Sigmoid colon (tissue), 6 donors: ENCODE measurements at regions not wholly inside any gene's neighbourhood (a gene's known extent, or its start where the extent isn't known, plus 50 kb on each side); places are given as distances from the start of the nearest gene placed in this dataset.

Experiments used
- DNase-seq: peaks from one replicate; pipeline ENCODE4 v3.0.0-alpha.2; 2019
- H3K27ac ChIP-seq, 4 donors: fragments of 200-600 bp; sonication (generic); one replicate each; pipeline ENCODE4 v1.5.1; 2016 to 2019; ENCODE audit warnings: mild to moderate bottlenecking in 1 of 4
- H3K27me3 ChIP-seq, 3 donors: fragments of 200-600 bp; sonication (generic); one replicate each; pipeline ENCODE4 v1.5.1; 2019; ENCODE audit warnings: mild to moderate bottlenecking in 1 of 3
- H3K36me3 ChIP-seq, 4 donors: fragments of 200-600 bp; sonication (generic); one replicate each; pipeline ENCODE4 v1.5.1; 2016 to 2019
- H3K4me1 ChIP-seq, 4 donors: fragments of 200-600 bp; sonication (generic); one replicate each; pipeline ENCODE4 v1.5.1; 2017 to 2019
- H3K4me3 ChIP-seq, 4 donors: fragments of 200-600 bp; sonication (generic); one replicate each; pipeline ENCODE4 v1.5.1; 2017 to 2019; ENCODE audit warnings: mild to moderate bottlenecking in 2 of 4, moderate library complexity in 1 of 4
- H3K9me3 ChIP-seq, 4 donors: fragments of 200-600 bp in 3 of 4; sonication (generic) in 3 of 4; one replicate each; pipeline versions ENCODE4 v1.5.1 to v1.6.1; 2013 to 2019
- CTCF ChIP-seq, 4 experiments: fragments of 450-650 bp in 3 of 4; fragments of 200-600 bp in 1 of 4; IDR thresholded peaks; one replicate each; pipeline ENCODE4 v1.5.1; 2016 to 2019; ENCODE audit warnings: antibody characterized with exemption in 4 of 4, mild to moderate bottlenecking in 3 of 4, moderate library complexity in 2 of 4
- EP300 ChIP-seq, 4 donors: sonication (generic); formaldehyde crosslinking; IDR thresholded peaks; one replicate each; pipeline ENCODE4 v1.6.1; 2017; ENCODE audit warnings: antibody characterized with exemption in 4 of 4
- POLR2A ChIP-seq, 2 donors: fragments of 450-650 bp; IDR thresholded peaks; one replicate each; pipeline ENCODE4 v1.6.1; 2016; ENCODE audit warnings: antibody characterized with exemption in 2 of 2, mild to moderate bottlenecking in 2 of 2, moderate library complexity in 2 of 2
- POLR2AphosphoS5 ChIP-seq, 4 donors: sonication (generic); formaldehyde crosslinking; IDR thresholded peaks; one replicate each; pipeline ENCODE4 v1.6.1; 2017; ENCODE audit warnings: antibody characterized with exemption in 4 of 4
- WGBS, 2 donors: extraction: QIAGEN DNeasy Blood & Tissue Kit; methylation state at CpG; one replicate each; pipeline ENCODE4 v1.1.7; 2013; 5-methylcytosine and 5-hydroxymethylcytosine counted together
- intact Hi-C: fragments of 100-400 bp; cut with DNase I; formaldehyde crosslinking; loops from one replicate; pipeline ENCODE4 v1.15.1; 2023
- donor health status: healthy with polysubstance abuse.
- donor health status: healthy.

GRCh38 chr6:41451515-41452163 is 94.5 kb upstream of the FOXP4 start:
- peak; percentile 90 for DNase-seq
- H3K4me3 ChIP-seq, result no peak overlapping the region
- H3K36me3 ChIP-seq, result no peaks in the 10 kb centered on the region
- no peaks in the 10 kb centered on the region for H3K27me3 ChIP-seq
- H3K4me1 ChIP-seq, result peaks cover 0 to 61% (median 52%) of the 10 kb centered on the region in 4 donors
- 76 to 85% methylated on average over 22 of the region's 22 CpGs for WGBS, 2 donors
- intact Hi-C loops, result loop anchor here (2.0 to 5.0 kb wide), 2 partner anchors 53 to 96 kb away; partner anchors contain the start of gene FOXP4
- TF ChIP-seq CTCF (IDR thresholded peaks at IDR 0.05) (no peak), POLR2A (IDR thresholded peaks at IDR 0.05) (no peak), EP300 (IDR thresholded peaks at IDR 0.05) (peak in 3 of 4 donors; percentile 21 to 78 (median 72)), POLR2AphosphoS5 (IDR thresholded peaks at IDR 0.05) (peak in 3 of 4 donors; percentile 63 to 80 (median 77))
- H3K9me3 ChIP-seq, result no peaks in the 10 kb centered on the region
- H3K27ac ChIP-seq, result peak overlapping the region; percentile 72 to 90 (median 82)

GRCh38 chr6:41452763-41453162 is 93.4 kb upstream of the FOXP4 start:
- Histone ChIP-seq H3K27ac (peak overlapping the region in 2 of 4 donors; percentile 82 to 90), H3K36me3 (no peaks in the 10 kb centered on the region), H3K4me3 (no peak overlapping the region), H3K27me3 (no peaks in the 10 kb centered on the region), H3K4me1 (peaks cover 0 to 67% (median 58%) of the 10 kb centered on the region in 4 donors), H3K9me3 (no peaks in the 10 kb centered on the region)
- WGBS, 2 donors, result 93% methylated on average over 4 of the region's 4 CpGs
- DNase-seq, result no peak
- TF ChIP-seq CTCF (IDR thresholded peaks at IDR 0.05) (no peak), POLR2A (IDR thresholded peaks at IDR 0.05) (no peak), EP300 (IDR thresholded peaks at IDR 0.05) (no peak), POLR2AphosphoS5 (IDR thresholded peaks at IDR 0.05) (no peak)
- intact Hi-C loops, result loop anchor here (5.0 kb wide), 1 partner anchor 95 kb away; the partner anchor contains the start of gene FOXP4

GRCh38 chr6:41453244-41453643 is 92.9 kb upstream of the FOXP4 start:
- Histone ChIP-seq H3K4me3 (no peak overlapping the region), H3K27me3 (no peaks in the 10 kb centered on the region), H3K27ac (peak overlapping the region in 2 of 4 donors; percentile 20 to 82), H3K36me3 (no peaks in the 10 kb centered on the region), H3K9me3 (no peaks in the 10 kb centered on the region), H3K4me1 (peaks cover 0 to 67% (median 58%) of the 10 kb centered on the region in 4 donors)
- TF ChIP-seq POLR2A (IDR thresholded peaks at IDR 0.05), result no peak
- no peak for TF ChIP-seq CTCF (IDR thresholded peaks at IDR 0.05)
- no peak for TF ChIP-seq EP300 (IDR thresholded peaks at IDR 0.05)
- no peak for TF ChIP-seq POLR2AphosphoS5 (IDR thresholded peaks at IDR 0.05)
- intact Hi-C loops, result loop anchor here (5.0 kb wide), 1 partner anchor 94 kb away; the partner anchor contains the start of gene FOXP4
- no peak for DNase-seq
- 91 to 95% methylated on average over 13 of the region's 13 CpGs for WGBS, 2 donors

GRCh38 chr6:41454189-41454789 is 91.9 kb upstream of the FOXP4 start:
- 92 to 94% methylated on average over 9 of the region's 9 CpGs for whole genome bisulfite sequencing, 2 donors
- Histone ChIP-seq H3K4me1 (peaks cover 0 to 61% (median 51%) of the 10 kb centered on the region in 4 donors), H3K4me3 (no peak overlapping the region), H3K9me3 (no peaks in the 10 kb centered on the region), H3K27me3 (no peaks in the 10 kb centered on the region), H3K27ac (no peak overlapping the region), H3K36me3 (no peaks in the 10 kb centered on the region)
- no peak for TF ChIP-seq EP300 (IDR thresholded peaks at IDR 0.05)
- no peak for TF ChIP-seq CTCF (IDR thresholded peaks at IDR 0.05)
- TF ChIP-seq POLR2A (IDR thresholded peaks at IDR 0.05), result no peak
- no peak for TF ChIP-seq POLR2AphosphoS5 (IDR thresholded peaks at IDR 0.05)
- intact Hi-C loops, result loop anchor here (5.0 kb wide), 1 partner anchor 93 kb away; the partner anchor contains the start of gene FOXP4
- no peak for DNase-seq
